GM10266 (cell line): ENCODE measurements at regions not wholly inside any gene's neighbourhood (a gene's known extent, or its start where the extent isn't known, plus 50 kb on each side); places are given as distances from the start of the nearest gene placed in this dataset.
"Not testable (repeated sequence)": the region's sequence is repeated elsewhere in the genome, so short reads cannot be mapped to it uniquely, and the experiment has no call there.

Experiments
- DNase-seq: peaks from one replicate; pipeline ENCODE4 v3.0.0; 2012; ENCODE audit errors: extremely low spot score
- CTCF ChIP-seq: IDR thresholded peaks from 2 replicates; pipeline ENCODE4 v1.5.1; 2012; ENCODE audit warnings: mild to moderate bottlenecking, low read depth; ENCODE audit not compliant: control insufficient read depth, insufficient read depth; ENCODE audit errors: missing control alignments

GRCh38 chr5:136563489-136563888 lies 198.1 kb upstream of the TRPC7 start:
- no peak for DNase-seq
- TF ChIP-seq CTCF, result no peak

GRCh38 chr5:136560126-136560525 lies 194.8 kb upstream of the TRPC7 start:
- no peak for TF ChIP-seq CTCF
- DNase-seq, result no peak

GRCh38 chr5:136559651-136560050 lies 194.3 kb upstream of the TRPC7 start:
- DNase-seq, result no peak
- no peak for TF ChIP-seq CTCF

- not testable (repeated sequence) for DNase-seq
Observed at GRCh38 chr5:136547096-136547495, 181.8 kb upstream of the TRPC7 start.

- DNase-seq, result not testable (repeated sequence)
Observed at GRCh38 chr5:136546441-136546840, 181.1 kb upstream of the TRPC7 start.

GRCh38 chr5:136545031-136545430 lies 179.7 kb upstream of the TRPC7 start:
- not testable (repeated sequence) for DNase-seq

GRCh38 chr5:136538534-136538933 lies 173.2 kb upstream of the TRPC7 start:
- no peak for DNase-seq
- TF ChIP-seq CTCF, result no peak

- no peak for TF ChIP-seq CTCF
- no peak for DNase-seq
Observed at GRCh38 chr5:136529081-136529480, 163.7 kb upstream of the TRPC7 start.

GRCh38 chr5:136528481-136529030 lies 163.2 kb upstream of the TRPC7 start:
- no peak for TF ChIP-seq CTCF
- no peak for DNase-seq
